GM06990 (cell line): ENCODE measurements at regions not wholly inside any gene's neighbourhood (a gene's known extent, or its start where the extent isn't known, plus 50 kb on each side); places are given as distances from the start of the nearest gene placed in this dataset.

Experiments
- DNase-seq: peaks from one replicate; pipeline ENCODE4 v3.0.0-alpha.2; 2011; ENCODE audit not compliant: insufficient read length; ENCODE audit errors: extremely low read depth
- H3K27me3 ChIP-seq: replicated peaks from 2 replicates; pipeline ENCODE4 v1.6.0; 2011; ENCODE audit warnings: low read length; ENCODE audit not compliant: control insufficient read depth, insufficient read depth
- H3K36me3 ChIP-seq: 2 replicates; pipeline ENCODE4 v1.5.1; 2011; ENCODE audit warnings: low read length; ENCODE audit not compliant: control insufficient read depth, insufficient read depth
- H3K4me3 ChIP-seq: replicated peaks from 2 replicates; pipeline ENCODE4 v1.5.1; 2011; ENCODE audit warnings: low read depth, mild to moderate bottlenecking, control low read depth, low read length
- TF ChIP-seq, protein P1 (sequence below): IDR thresholded peaks from 2 replicates; pipeline ENCODE4 v1.5.1; 2011; ENCODE audit warnings: low read length, control low read depth, mild to moderate bottlenecking, inconsistent platforms; ENCODE audit not compliant: insufficient read depth, poor library complexity, severe bottlenecking

DNA sequence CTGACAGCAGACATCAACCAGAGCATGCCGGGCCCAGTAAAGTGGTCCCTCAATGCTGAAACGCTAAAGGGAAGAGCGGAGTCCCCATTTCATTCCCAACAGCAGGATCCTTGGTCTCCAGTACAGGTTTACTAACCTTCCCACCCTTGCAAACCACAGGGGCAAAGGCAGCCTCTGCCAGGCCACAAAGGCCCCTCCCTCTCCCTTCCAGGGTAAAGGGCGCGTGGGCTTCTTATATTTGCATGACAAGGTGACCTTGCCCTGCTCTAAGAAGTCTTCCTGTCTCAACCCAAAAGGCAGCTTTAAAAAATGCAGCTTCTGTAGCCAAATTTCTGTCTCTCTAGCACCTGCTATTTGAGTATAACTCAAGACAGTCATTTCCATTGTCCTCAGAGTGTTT, 131.5 kb upstream of the PTCH1 start:
- no peak for DNase-seq
- Histone ChIP-seq H3K36me3 (no peaks in the 10 kb centered on the region), H3K4me3 (no peak overlapping the region), H3K27me3 (no peaks in the 10 kb centered on the region)
- TF ChIP-seq, protein P1, sequence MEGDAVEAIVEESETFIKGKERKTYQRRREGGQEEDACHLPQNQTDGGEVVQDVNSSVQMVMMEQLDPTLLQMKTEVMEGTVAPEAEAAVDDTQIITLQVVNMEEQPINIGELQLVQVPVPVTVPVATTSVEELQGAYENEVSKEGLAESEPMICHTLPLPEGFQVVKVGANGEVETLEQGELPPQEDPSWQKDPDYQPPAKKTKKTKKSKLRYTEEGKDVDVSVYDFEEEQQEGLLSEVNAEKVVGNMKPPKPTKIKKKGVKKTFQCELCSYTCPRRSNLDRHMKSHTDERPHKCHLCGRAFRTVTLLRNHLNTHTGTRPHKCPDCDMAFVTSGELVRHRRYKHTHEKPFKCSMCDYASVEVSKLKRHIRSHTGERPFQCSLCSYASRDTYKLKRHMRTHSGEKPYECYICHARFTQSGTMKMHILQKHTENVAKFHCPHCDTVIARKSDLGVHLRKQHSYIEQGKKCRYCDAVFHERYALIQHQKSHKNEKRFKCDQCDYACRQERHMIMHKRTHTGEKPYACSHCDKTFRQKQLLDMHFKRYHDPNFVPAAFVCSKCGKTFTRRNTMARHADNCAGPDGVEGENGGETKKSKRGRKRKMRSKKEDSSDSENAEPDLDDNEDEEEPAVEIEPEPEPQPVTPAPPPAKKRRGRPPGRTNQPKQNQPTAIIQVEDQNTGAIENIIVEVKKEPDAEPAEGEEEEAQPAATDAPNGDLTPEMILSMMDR = no peak

DNA sequence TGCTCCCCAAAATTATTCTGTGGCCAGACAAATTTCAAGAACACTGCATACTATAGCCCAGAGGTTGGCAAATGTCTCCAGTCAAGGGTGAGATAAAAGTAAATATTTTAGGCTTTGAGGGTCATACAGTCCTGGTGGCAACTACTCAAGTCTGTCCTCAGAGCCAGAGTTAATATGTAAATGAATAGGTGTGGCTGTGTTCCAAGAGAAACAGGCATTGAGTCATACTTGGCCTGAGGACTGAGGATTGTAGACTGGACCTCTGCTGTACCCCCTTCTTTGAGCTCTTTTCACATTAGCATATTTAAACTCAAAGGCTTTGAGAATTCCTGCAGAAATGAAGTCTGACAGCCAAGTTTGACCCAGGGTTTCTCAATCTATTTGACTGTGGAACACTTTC, 129.2 kb upstream of the PTCH1 start:
- Histone ChIP-seq H3K36me3 (no peaks in the 10 kb centered on the region), H3K4me3 (no peak overlapping the region), H3K27me3 (no peaks in the 10 kb centered on the region; the same call in 1 of the 2 replicates)
- no peak for DNase-seq
- TF ChIP-seq, protein P1 = no peak

DNA sequence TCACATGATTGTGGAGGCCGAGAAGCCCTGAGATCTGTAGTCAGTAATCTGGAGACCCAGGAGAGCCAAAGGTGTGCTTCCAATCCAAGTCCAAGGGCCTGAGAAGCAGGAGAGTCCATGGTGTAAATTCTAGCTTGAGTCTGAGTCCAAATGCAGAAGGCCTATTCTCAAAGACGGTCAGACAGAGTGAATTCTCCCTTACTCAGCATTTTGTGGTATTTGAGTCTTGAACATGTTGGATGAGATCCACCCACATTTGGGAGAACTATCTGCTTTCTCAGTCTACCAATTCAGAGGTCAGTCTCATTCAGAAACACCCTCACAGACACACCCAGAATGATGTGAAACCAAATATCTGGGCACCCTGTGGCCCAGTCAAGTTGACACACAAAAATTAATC, 128.8 kb upstream of the PTCH1 start:
- Histone ChIP-seq H3K4me3 (no peak overlapping the region), H3K27me3 (no peaks in the 10 kb centered on the region; the same call in 1 of the 2 replicates), H3K36me3 (no peaks in the 10 kb centered on the region)
- TF ChIP-seq, protein P1 = no peak
- no peak for DNase-seq

DNA sequence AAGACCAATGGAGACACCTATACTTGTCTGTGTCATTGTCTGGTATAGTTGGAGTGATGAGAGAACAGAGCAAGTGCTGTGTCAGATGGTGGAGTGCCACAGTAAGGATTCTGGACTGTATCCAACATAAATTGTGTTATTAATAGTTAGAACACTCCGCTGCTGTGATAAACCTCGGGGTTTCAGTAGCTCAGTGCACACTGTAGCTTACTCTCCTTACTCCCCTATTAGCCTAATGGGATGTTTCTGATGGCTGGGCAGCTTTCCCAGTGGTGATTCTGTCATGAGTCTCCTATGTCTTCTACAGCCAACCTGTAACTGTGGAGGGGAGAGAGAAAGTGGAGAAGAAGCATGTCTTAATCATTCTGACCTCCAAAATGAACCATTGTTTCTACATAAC, 127.6 kb upstream of the PTCH1 start:
- TF ChIP-seq, protein P1 = no peak
- Histone ChIP-seq H3K36me3 (no peaks in the 10 kb centered on the region), H3K27me3 (no peaks in the 10 kb centered on the region; the same call in 1 of the 2 replicates), H3K4me3 (no peak overlapping the region)
- no peak for DNase-seq

DNA sequence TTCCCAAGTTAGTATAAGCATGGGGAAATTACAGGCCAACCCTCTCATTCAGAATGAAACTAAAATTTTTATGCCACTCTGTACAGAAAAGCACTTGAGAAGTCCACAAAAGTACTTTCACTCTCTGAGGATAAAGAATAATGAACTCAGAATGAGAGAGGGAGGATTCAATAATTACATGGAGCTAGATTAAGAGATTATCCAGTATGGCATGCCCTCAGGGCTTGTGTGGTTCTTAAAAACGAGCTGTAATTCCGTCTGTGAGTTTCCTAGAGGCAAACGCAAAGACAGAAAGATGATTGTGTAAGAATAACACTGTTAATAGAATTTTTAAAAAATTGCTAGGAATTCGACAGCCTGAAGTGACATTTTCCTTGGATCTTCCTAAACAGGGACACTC, 126.8 kb upstream of the PTCH1 start:
- H3K36me3 ChIP-seq = no peaks in the 10 kb centered on the region
- H3K27me3 ChIP-seq = no peaks in the 10 kb centered on the region; the same call in 1 of the 2 replicates
- no peak overlapping the region for H3K4me3 ChIP-seq
- TF ChIP-seq, protein P1 = no peak
- DNase-seq = no peak

DNA sequence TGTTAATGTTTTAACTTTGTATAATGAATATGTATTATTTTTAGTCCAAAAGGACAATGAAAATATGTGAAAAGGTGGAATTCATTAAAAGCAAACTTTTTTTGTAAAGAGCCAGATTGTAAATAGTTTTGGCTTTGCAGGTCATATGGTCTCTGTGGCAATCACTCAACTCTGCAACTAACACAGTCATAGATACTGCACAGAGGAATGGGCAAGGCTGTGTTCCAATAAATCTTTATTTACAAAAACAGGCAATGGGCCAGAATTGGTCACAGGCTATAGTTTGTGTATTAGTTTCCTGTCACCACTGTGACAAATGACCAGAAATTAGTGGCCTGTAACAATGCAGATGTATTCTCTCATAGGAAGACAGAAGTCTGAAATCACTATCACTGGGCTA, 125.4 kb upstream of the PTCH1 start:
- Histone ChIP-seq H3K4me3 (no peak overlapping the region), H3K36me3 (no peaks in the 10 kb centered on the region), H3K27me3 (no peaks in the 10 kb centered on the region; the same call in 1 of the 2 replicates)
- DNase-seq = no peak
- TF ChIP-seq, protein P1 = no peak
